Neuron (in vitro differentiated cells): ENCODE measurements at regions not wholly inside any gene's neighbourhood (a gene's known extent, or its start where the extent isn't known, plus 50 kb on each side); places are given as distances from the start of the nearest gene placed in this dataset.
"Not testable (repeated sequence)": the region's sequence is repeated elsewhere in the genome, so short reads cannot be mapped to it uniquely, and the experiment has no call there.

Experiments used
- H2AFZ ChIP-seq: one replicate; pipeline ENCODE4 v1.6.1; 2013; ENCODE audit warnings: low read depth, mild to moderate bottlenecking, inconsistent platforms, low read length, moderate library complexity
- H3K27me3 ChIP-seq: one replicate; pipeline ENCODE4 v1.6.1; 2013; ENCODE audit warnings: low read length; ENCODE audit not compliant: insufficient read depth
- H3K36me3 ChIP-seq: one replicate; pipeline ENCODE4 v1.6.1; 2013; ENCODE audit warnings: low read length; ENCODE audit not compliant: insufficient read depth
- H3K4me1 ChIP-seq: one replicate; pipeline ENCODE4 v1.6.1; 2013; ENCODE audit warnings: low read length; ENCODE audit not compliant: insufficient read depth
- H3K4me3 ChIP-seq: 2 replicates; pipeline ENCODE4 v1.5.1; 2013; ENCODE audit warnings: mild to moderate bottlenecking, low read length, moderate library complexity
- H3K9me3 ChIP-seq: one replicate; pipeline ENCODE4 v1.6.1; 2013; ENCODE audit warnings: low read length

DNA sequence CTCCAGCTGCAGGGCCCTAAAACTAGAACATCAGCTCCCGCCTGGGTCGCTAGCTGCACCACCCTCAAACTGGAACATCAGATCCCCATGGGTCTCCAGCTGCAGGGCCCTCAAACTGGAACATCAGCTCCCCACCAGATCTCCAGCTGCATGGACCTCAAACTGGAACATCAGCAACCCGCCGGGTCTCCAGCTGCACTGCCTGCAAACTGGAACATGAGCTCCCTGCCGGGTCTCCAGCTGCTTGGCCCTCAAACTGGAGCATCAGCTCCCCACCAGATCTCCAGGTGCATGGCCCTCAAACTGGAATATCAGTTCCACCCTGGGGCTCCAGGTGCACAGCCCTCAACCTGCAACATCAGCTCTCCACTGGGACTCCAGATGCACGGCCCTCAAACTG, 82.7 kb downstream of the TFRC start:
- H3K9me3 ChIP-seq, H3K4me1 ChIP-seq, H3K36me3 ChIP-seq, H3K27me3 ChIP-seq, H3K4me3 ChIP-seq, H2AFZ ChIP-seq: not testable (repeated sequence)

GRCh38 chr3:195996314-195996713, 85.6 kb downstream of the TFRC start:
- H3K4me1 ChIP-seq, H3K9me3 ChIP-seq, H3K27me3 ChIP-seq, H2AFZ ChIP-seq, H3K36me3 ChIP-seq, H3K4me3 ChIP-seq: not testable (repeated sequence)

- H3K9me3 ChIP-seq, H3K4me1 ChIP-seq, H3K27me3 ChIP-seq, H2AFZ ChIP-seq, H3K36me3 ChIP-seq, H3K4me3 ChIP-seq: not testable (repeated sequence)
Observed at GRCh38 chr3:195994343-195994742, 86.0 kb upstream of the TNK2 start.

GRCh38 chr3:195993671-195994070, 85.3 kb upstream of the TNK2 start:
- H3K36me3 ChIP-seq, H3K4me1 ChIP-seq, H3K27me3 ChIP-seq, H3K4me3 ChIP-seq, H2AFZ ChIP-seq, H3K9me3 ChIP-seq: not testable (repeated sequence)

DNA sequence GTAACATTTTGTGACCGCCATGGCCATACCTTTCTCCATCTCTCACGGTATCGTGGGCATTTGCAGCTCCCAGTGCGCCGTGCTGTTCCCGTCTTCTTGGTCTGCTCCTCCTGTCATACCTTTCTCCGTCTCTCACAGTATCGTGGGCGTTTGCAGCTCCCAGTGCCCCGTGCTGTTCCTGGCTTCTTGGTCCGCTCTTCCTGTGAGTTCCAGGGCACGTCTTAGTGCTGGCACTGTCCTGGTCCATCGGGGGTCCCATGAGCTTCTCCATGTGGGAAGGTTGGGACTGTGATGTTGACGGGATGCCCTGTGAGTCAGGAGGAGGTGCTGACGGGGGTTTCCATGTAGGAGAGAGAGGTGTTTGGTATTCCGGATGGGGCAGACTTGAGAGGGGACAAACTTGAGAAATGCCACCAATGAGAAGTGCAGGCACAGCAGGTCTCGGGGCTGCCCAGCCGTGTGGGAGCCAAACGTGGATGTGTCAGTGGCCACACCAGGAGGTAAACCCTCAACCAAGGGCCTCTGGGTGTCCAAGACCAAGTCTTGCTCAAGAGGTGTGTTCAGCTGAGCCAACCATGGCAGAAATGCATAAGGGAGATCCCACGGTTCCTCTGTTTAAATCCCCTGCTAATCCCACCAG, 84.7 kb upstream of the TNK2 start:
- not testable (repeated sequence) for H2AFZ ChIP-seq, H3K4me3 ChIP-seq, H3K9me3 ChIP-seq, H3K4me1 ChIP-seq, H3K36me3 ChIP-seq, H3K27me3 ChIP-seq

GRCh38 chr3:195991986-195992385, 83.6 kb upstream of the TNK2 start:
- not testable (repeated sequence) for H3K9me3 ChIP-seq, H3K27me3 ChIP-seq, H2AFZ ChIP-seq, H3K4me3 ChIP-seq, H3K4me1 ChIP-seq, H3K36me3 ChIP-seq

- H3K36me3 ChIP-seq, H3K27me3 ChIP-seq, H3K4me1 ChIP-seq, H3K4me3 ChIP-seq, H3K9me3 ChIP-seq, H2AFZ ChIP-seq: not testable (repeated sequence)
Observed at GRCh38 chr3:195991243-195991642, 82.9 kb upstream of the TNK2 start.

- Histone ChIP-seq H2AFZ (peak overlapping the region; percentile 98), H3K4me3 (peak overlapping the region; percentile 48)
- H3K4me1 ChIP-seq, H3K36me3 ChIP-seq, H3K27me3 ChIP-seq, H3K9me3 ChIP-seq: not testable (repeated sequence)
Observed at GRCh38 chr3:195990841-195991174, 82.5 kb upstream of the TNK2 start.

GRCh38 chr3:195989921-195990840, 81.8 kb upstream of the TNK2 start:
- H3K9me3 ChIP-seq, H3K36me3 ChIP-seq, H3K4me1 ChIP-seq, H3K27me3 ChIP-seq: not testable (repeated sequence)
- Histone ChIP-seq H3K4me3 (peak overlapping the region; percentile 63), H2AFZ (peak overlapping the region; percentile 98)

DNA sequence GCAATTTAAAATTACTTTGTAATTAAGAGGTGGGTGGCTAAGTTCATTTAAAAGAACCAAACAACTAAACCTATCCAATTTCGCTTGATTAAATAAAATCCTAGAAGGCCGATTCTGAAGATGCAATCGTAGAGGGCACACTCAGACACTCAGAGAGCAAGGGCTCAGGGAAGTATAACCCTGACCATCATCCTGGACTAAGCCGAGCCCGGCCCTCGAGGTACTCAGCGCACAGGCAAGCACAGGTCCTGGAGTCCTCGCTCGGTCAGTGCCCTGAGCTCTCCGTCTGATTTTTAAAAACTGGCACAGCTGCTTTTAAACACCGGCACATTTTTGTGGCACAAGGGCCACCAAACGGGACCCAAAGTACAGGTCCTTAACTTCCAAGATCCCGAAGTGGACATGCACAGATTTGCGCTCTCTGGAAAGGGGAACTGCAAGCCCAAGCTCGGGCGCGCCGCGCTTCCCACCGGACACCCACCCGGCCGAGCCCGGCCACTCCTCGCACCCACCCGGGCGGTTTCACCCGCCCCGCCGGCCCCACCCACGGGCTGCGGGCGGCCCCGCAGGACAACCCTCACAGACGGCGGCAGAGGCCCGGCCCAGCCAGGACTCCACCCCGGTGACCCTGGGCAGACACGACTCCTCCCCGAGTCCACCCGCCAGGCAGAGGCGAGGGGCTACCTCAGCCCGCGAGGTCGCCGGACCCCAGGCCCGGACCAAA, 81.0 kb upstream of the TNK2 start:
- H2AFZ ChIP-seq, H3K27me3 ChIP-seq, H3K36me3 ChIP-seq, H3K4me1 ChIP-seq, H3K9me3 ChIP-seq: not testable (repeated sequence)
- H3K4me3 ChIP-seq = peak overlapping the region; percentile 63

DNA sequence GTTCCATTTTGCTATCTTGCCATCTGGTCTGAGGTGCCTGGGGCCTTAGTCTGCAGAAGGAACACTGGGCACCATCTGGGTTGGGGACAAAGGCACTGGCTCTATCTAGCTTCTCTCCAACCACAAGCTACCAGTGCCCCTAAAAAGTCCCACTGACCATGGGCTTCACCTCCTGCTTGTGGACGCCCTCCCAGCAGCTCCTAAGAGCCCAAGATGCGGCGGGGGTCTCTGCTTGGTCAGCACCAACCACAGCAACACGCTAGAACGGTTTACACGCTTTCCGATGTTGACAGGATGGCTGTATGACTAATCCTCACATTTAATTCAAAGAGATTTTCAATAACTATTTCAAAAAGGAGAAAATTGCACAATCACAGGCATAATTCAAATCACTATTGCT, 80.4 kb upstream of the TNK2 start:
- H3K9me3 ChIP-seq, H3K4me1 ChIP-seq, H3K36me3 ChIP-seq, H2AFZ ChIP-seq, H3K27me3 ChIP-seq: not testable (repeated sequence)
- peak overlapping the region; percentile 25 for H3K4me3 ChIP-seq

- not testable (repeated sequence) for H3K4me1 ChIP-seq, H2AFZ ChIP-seq, H3K4me3 ChIP-seq, H3K9me3 ChIP-seq, H3K27me3 ChIP-seq
- peaks cover 11% of the 10 kb centered on the region for H3K36me3 ChIP-seq
Observed at GRCh38 chr3:195987001-195987400, 78.7 kb upstream of the TNK2 start.

DNA sequence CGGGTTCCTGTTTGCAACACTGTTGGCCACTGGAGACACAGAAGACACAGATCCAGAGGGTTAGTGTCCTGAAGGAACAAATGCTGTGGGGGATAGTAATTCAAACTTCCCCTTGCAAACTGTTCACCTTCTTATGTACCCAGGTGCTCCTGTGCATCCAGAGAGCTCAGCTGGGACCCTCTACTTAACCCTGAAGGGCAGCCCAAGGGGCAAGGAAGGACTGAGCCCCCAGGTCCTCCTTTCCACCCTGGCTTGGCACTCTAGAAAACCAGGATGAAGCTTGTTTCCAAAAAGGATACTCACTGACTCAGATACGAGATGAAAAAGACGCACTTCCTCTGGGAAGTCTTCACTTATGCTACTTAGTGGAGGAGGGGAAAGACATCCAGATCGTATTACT, 78.2 kb upstream of the TNK2 start:
- not testable (repeated sequence) for H3K4me3 ChIP-seq, H3K4me1 ChIP-seq, H3K9me3 ChIP-seq, H2AFZ ChIP-seq, H3K27me3 ChIP-seq
- H3K36me3 ChIP-seq = peaks cover 14% of the 10 kb centered on the region
